Nephron (organoid): ENCODE measurements at regions not wholly inside any gene's neighbourhood (a gene's known extent, or its start where the extent isn't known, plus 50 kb on each side); places are given as distances from the start of the nearest gene placed in this dataset.
"Not testable (repeated sequence)": the region's sequence is repeated elsewhere in the genome, so short reads cannot be mapped to it uniquely, and the experiment has no call there.

Source experiments
- H3K27ac Mint-ChIP-seq, 3 experiments: 2 replicates each; pipeline ENCODE4 v1.8.0; 2020; ENCODE audit warnings: mixed read lengths in 3 of 3, mild to moderate bottlenecking in 2 of 3, moderate library complexity in 1 of 3
- H3K27me3 Mint-ChIP-seq: 2 replicates; pipeline ENCODE4 v1.8.0; 2021; ENCODE audit warnings: low read depth, mild to moderate bottlenecking, moderate library complexity, mixed read lengths
- H3K36me3 Mint-ChIP-seq: 2 replicates; pipeline ENCODE4 v1.8.0; 2020; ENCODE audit warnings: low read depth, mixed read lengths
- H3K4me1 Mint-ChIP-seq: 2 replicates; pipeline ENCODE4 v1.8.0; 2020; ENCODE audit warnings: mixed read lengths
- H3K4me3 Mint-ChIP-seq, 3 experiments: 2 replicates each; pipeline ENCODE4 v1.8.0; 2020; ENCODE audit warnings: mild to moderate bottlenecking in 3 of 3, mixed read lengths in 3 of 3, moderate library complexity in 2 of 3
- H3K9me3 Mint-ChIP-seq: 2 replicates; pipeline ENCODE4 v1.8.0; 2020; ENCODE audit warnings: mixed read lengths
- TF ChIP-seq, protein P1 (sequence below), 3 experiments: fragments of 200-600 bp; sonication (generic); IDR thresholded peaks; one replicate each; pipeline ENCODE4 v1.5.0; 2021; ENCODE audit warnings: antibody characterized with exemption in 3 of 3; ENCODE audit not compliant: unreplicated experiment in 3 of 3

DNA sequence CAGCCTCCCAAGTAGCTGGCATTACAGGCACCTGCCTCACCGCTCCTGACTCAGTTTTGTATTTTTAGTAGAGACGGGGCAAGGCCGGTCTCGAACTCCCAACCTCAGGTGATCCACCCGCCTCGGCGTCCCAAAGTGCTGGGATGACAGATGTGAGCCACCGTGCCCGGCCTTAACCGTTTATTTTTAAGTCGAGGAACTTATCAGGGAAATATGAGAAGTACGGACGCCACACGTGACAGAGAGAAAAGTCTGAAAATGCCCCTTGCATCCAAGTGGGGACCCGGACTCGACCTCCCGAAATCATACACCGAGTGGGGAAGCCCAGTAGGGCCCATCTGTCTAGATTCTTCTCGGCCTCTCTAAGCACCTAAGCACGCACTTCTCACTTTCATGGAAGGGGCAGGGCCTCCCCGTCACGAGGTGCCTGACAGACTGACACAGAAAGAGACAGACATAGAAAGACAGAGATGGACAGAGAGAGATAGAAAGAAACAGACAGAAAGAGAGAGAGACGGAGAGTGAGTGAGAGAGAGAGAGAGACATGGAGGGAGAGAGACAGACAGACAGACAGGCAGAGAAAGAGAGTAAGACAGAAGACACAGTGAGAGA is 756.5 kb upstream of the DEFB115 start:
- TF ChIP-seq, protein P1, sequence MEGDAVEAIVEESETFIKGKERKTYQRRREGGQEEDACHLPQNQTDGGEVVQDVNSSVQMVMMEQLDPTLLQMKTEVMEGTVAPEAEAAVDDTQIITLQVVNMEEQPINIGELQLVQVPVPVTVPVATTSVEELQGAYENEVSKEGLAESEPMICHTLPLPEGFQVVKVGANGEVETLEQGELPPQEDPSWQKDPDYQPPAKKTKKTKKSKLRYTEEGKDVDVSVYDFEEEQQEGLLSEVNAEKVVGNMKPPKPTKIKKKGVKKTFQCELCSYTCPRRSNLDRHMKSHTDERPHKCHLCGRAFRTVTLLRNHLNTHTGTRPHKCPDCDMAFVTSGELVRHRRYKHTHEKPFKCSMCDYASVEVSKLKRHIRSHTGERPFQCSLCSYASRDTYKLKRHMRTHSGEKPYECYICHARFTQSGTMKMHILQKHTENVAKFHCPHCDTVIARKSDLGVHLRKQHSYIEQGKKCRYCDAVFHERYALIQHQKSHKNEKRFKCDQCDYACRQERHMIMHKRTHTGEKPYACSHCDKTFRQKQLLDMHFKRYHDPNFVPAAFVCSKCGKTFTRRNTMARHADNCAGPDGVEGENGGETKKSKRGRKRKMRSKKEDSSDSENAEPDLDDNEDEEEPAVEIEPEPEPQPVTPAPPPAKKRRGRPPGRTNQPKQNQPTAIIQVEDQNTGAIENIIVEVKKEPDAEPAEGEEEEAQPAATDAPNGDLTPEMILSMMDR (IDR thresholded peaks at IDR 0.05; ENCODE audit: unreplicated experiment in 3 of 3): no peak
- H3K9me3 Mint-ChIP-seq: peaks cover 12% of the 10 kb centered on the region
- no peak overlapping the region for H3K27ac Mint-ChIP-seq
- H3K36me3 Mint-ChIP-seq: no peaks in the 10 kb centered on the region
- H3K4me1 Mint-ChIP-seq: no peaks in the 10 kb centered on the region
- H3K4me3 Mint-ChIP-seq: no peak overlapping the region
- H3K27me3 Mint-ChIP-seq: no peaks in the 10 kb centered on the region

DNA sequence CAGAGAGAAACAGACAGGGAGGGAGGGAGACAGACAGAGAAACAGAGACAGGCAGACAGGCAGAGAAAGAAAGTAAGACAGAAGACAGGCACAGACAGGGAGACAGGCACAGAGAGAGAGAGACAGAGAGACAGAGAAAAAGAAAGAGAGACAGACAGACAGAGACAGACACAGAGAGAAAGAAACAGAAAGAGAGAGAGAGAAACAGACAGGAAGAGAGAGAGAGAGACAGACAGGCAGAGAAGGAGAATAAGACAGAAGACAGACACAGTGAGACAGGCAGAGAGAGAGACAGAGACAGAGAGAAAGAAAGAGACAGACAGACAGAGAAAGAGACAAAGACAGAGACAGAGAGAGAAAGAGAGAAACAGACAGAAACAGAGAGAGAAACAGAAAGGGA is 754.8 kb upstream of the DEFB115 start:
- no peaks in the 10 kb centered on the region for H3K36me3 Mint-ChIP-seq
- peaks cover 17% of the 10 kb centered on the region for H3K9me3 Mint-ChIP-seq
- no peaks in the 10 kb centered on the region for H3K27me3 Mint-ChIP-seq
- no peaks in the 10 kb centered on the region for H3K4me1 Mint-ChIP-seq
- no peak overlapping the region for H3K27ac Mint-ChIP-seq
- H3K4me3 Mint-ChIP-seq: no peak overlapping the region
- TF ChIP-seq, protein P1 (IDR thresholded peaks at IDR 0.05; ENCODE audit: unreplicated experiment in 3 of 3): no peak

DNA sequence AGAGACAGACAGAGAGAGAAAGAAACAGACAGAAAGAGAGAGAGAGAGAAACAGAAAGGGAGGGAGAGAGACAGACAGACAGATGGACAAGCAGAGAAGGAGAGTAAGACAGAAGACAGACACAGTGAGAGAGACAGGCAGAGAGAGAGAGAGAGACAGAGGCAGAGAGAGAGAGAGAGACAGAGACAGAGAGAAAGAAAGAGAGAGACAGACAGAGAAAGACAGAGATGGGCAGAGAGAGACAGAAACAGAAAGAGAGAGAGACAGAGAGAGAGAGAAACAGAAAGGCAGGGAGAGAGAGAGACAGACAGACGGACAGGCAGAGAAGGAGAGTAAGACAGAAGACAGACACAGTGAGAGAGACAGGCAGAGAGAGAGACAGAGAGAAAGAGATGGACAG is 754.3 kb upstream of the DEFB115 start:
- peaks cover 22% of the 10 kb centered on the region for H3K9me3 Mint-ChIP-seq
- H3K4me1 Mint-ChIP-seq, H3K27ac Mint-ChIP-seq, H3K36me3 Mint-ChIP-seq, H3K27me3 Mint-ChIP-seq, H3K4me3 Mint-ChIP-seq: not testable (repeated sequence)

DNA sequence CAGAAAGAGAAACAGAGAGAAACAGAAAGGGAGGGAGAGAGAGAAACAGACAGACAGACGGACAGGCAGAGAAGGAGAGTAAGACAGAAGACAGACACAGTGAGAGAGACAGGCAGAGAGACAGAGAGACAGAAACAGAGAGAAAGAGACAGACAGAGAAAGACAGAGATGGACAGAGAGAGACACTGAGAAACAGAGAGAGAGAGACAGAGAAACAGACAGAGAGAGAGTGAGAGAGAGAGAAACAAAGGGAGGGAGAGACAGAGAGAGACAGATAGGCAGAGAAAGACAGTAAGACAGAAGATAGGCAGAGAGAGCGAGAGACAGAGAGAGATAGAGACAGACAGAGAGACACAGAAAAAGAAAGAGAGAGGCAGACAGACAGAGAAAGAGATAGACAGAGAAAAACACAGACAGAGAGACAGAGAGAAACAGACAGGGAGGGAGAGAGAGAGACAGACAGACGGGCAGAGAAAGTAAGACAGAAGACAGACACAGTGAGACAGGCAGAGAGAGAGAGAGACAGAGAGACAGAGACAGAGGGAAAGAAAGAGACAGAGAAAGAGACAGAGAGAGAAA is 753.4 kb upstream of the DEFB115 start:
- no peak overlapping the region for H3K27ac Mint-ChIP-seq
- H3K4me3 Mint-ChIP-seq: no peak overlapping the region
- H3K9me3 Mint-ChIP-seq: peaks cover 29% of the 10 kb centered on the region
- TF ChIP-seq, protein P1 (IDR thresholded peaks at IDR 0.05; ENCODE audit: unreplicated experiment in 3 of 3): no peak
- H3K36me3 Mint-ChIP-seq: no peaks in the 10 kb centered on the region
- no peaks in the 10 kb centered on the region for H3K4me1 Mint-ChIP-seq
- H3K27me3 Mint-ChIP-seq: no peaks in the 10 kb centered on the region

DNA sequence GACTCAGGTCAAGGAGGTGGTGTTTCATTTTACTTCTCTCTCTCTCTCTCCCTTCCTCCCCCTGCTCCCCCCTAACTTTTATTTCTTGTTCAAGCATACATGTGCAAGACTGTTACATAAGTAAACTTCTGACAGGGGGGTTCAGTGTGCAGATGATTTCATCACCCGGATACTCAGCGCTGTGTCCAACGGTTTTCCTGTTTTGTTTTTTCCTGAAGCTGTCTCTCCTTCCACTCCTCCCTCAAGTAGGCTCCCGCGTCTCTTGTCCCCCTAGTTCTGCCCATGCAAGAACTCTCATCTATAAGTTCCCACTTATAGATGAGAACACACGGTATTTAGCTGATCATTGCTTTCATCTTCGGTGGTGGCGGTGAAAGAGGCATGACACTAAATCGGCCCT is 751.9 kb upstream of the DEFB115 start:
- H3K9me3 Mint-ChIP-seq: peaks cover 37% of the 10 kb centered on the region
- H3K27me3 Mint-ChIP-seq: no peaks in the 10 kb centered on the region
- H3K4me3 Mint-ChIP-seq: no peak overlapping the region
- TF ChIP-seq, protein P1 (IDR thresholded peaks at IDR 0.05; ENCODE audit: unreplicated experiment in 3 of 3): no peak
- no peak overlapping the region for H3K27ac Mint-ChIP-seq
- H3K36me3 Mint-ChIP-seq: peaks cover 3% of the 10 kb centered on the region
- no peaks in the 10 kb centered on the region for H3K4me1 Mint-ChIP-seq

DNA sequence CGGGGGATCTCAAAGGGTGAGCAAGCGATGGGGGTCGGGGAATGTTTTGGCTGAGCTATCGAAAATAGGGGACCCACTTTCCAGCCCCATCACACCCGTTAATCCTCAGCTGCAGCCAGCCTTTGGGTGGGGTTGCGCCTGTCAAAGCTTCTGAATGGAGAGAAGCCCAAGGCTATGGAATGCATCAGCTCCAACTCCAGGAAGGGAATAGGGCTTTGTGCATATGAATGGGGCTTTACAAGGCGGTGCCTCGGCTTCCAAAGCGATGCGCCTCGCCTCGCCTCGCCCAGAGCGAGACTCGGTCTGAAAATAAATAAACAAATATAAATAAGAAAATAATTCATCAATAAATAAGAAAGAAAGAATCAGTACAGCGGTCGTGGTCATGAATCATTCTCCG is 751.4 kb upstream of the DEFB115 start:
- H3K36me3 Mint-ChIP-seq: peaks cover 3% of the 10 kb centered on the region
- no peak overlapping the region for H3K27ac Mint-ChIP-seq
- no peaks in the 10 kb centered on the region for H3K27me3 Mint-ChIP-seq
- H3K9me3 Mint-ChIP-seq: peaks cover 42% of the 10 kb centered on the region
- H3K4me1 Mint-ChIP-seq: no peaks in the 10 kb centered on the region
- TF ChIP-seq, protein P1 (IDR thresholded peaks at IDR 0.05; ENCODE audit: unreplicated experiment in 3 of 3): no peak
- H3K4me3 Mint-ChIP-seq: no peak overlapping the region

DNA sequence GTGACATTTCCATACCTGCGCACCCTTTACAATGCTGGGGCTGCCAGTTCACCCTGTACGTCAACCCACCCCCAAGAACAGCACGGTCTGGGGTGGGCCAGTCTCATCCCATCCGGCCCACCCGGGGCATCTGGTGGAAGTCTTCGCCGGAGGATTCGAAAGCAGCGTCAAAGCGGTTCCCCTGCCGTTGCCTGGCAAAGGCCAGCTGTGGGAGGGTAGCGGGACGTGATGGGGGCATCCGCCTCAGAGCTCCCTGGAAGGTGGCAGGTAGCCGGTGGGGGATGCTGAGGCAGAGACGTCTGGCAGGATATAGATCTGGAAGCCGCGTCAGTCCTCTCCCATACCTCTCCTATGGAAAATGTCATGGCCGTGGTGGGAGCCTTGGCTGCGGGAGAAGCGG is 749.1 kb upstream of the DEFB115 start:
- H3K4me1 Mint-ChIP-seq, H3K27me3 Mint-ChIP-seq, H3K4me3 Mint-ChIP-seq: not testable (repeated sequence)

More for the DNA sequence above, 749.1 kb upstream of the DEFB115 start:
- H3K36me3 Mint-ChIP-seq, H3K27ac Mint-ChIP-seq: not testable (repeated sequence)
- H3K9me3 Mint-ChIP-seq: peaks cover 52% of the 10 kb centered on the region
